ENCODE measurements at regions not wholly inside any gene's neighbourhood (a gene's known extent, or its start where the extent isn't known, plus 50 kb on each side); places are given as distances from the start of the nearest gene placed in this dataset.
"Not testable (repeated sequence)": the region's sequence is repeated elsewhere in the genome, so short reads cannot be mapped to it uniquely, and the experiment has no call there.

GRCh38 chr7:54946764-54947163, 72.1 kb upstream of the EGFR start:
- TF ChIP-seq, protein P1, sequence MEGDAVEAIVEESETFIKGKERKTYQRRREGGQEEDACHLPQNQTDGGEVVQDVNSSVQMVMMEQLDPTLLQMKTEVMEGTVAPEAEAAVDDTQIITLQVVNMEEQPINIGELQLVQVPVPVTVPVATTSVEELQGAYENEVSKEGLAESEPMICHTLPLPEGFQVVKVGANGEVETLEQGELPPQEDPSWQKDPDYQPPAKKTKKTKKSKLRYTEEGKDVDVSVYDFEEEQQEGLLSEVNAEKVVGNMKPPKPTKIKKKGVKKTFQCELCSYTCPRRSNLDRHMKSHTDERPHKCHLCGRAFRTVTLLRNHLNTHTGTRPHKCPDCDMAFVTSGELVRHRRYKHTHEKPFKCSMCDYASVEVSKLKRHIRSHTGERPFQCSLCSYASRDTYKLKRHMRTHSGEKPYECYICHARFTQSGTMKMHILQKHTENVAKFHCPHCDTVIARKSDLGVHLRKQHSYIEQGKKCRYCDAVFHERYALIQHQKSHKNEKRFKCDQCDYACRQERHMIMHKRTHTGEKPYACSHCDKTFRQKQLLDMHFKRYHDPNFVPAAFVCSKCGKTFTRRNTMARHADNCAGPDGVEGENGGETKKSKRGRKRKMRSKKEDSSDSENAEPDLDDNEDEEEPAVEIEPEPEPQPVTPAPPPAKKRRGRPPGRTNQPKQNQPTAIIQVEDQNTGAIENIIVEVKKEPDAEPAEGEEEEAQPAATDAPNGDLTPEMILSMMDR (IDR thresholded peaks at IDR 0.05 in 8 of 11, conservative IDR thresholded peaks at IDR 0.05 in 3 of 11), result no peak
- no peak for TF ChIP-seq POLR2A (IDR thresholded peaks at IDR 0.05)
- no peak for TF ChIP-seq POLR2AphosphoS5 (IDR thresholded peaks at IDR 0.05)
- intact Hi-C loops (cut with DNase I; ENCODE audit: low total_unique reads), result no loop called here
- no peaks in the 10 kb centered on the region for H3K36me3 ChIP-seq
- no peak overlapping the region for H3K27ac ChIP-seq
- DNase-seq, result no peak
- no peaks in the 10 kb centered on the region for H3K4me1 ChIP-seq
- H3K27me3 ChIP-seq (replicated peaks in 1 of 7), result no peaks in the 10 kb centered on the region
- peaks cover 0 to 17% (median 0%) of the 10 kb centered on the region in 8 donors for H3K9me3 ChIP-seq
- no peak overlapping the region for H3K4me3 ChIP-seq
- 62 to 86% (median 66%) methylated on average over 3 of the region's 3 CpGs for WGBS, 5 donors

DNA sequence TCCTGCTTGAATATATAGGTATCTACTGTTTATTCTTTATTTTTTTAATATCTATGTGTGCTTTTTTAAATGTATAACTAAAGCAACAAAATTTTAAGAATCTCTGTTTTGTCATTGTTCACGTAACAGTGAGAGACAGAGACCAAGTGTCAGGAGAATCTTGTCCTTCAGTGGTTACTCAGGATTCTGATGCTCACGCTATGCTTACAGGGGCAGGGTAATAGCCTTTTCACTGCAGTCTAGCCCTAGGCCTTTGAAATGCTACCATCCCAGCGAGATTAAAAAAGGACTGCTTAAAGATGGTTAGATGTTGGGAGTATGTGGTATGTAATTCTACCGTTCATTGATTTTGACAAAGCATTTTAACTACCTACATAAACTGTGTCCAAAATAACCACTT, 71.6 kb upstream of the EGFR start:
- intact Hi-C loops (cut with DNase I; ENCODE audit: low total_unique reads), result no loop called here
- no peak for DNase-seq
- no peak for TF ChIP-seq POLR2A (IDR thresholded peaks at IDR 0.05)
- TF ChIP-seq, protein P1 (IDR thresholded peaks at IDR 0.05 in 8 of 11, conservative IDR thresholded peaks at IDR 0.05 in 3 of 11), result no peak
- no peak for TF ChIP-seq POLR2AphosphoS5 (IDR thresholded peaks at IDR 0.05)
- H3K4me3 ChIP-seq, result no peak overlapping the region
- WGBS, 5 donors, result 79 to 92% (median 88%) methylated on average over 4 of the region's 4 CpGs
- H3K9me3 ChIP-seq, result peaks cover 0 to 17% (median 0%) of the 10 kb centered on the region in 8 donors
- H3K27ac ChIP-seq, result no peak overlapping the region
- no peaks in the 10 kb centered on the region for H3K27me3 ChIP-seq (replicated peaks in 1 of 7)
- H3K36me3 ChIP-seq, result no peaks in the 10 kb centered on the region
- H3K4me1 ChIP-seq, result no peaks in the 10 kb centered on the region

DNA sequence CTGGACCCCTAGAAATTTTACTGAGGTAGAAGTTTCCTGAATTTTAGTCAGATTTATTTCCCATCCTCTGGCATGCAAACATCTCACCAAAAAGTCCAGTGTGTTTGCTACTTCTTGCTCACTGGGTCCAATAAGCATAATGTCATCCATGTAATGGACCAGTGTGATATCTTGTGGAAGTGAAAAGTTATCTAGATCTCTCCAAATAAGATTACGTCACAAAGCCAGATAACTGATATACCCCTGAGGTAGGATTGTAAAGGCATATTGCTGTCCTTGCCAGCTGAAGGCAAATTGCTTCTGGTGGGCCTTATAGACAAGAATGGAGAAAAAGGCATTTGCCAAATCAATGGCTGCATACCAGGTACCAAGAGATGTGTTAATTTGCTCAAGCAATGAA, 69.3 kb upstream of the EGFR start:
- intact Hi-C loops (cut with DNase I; ENCODE audit: low total_unique reads); H3K27me3 ChIP-seq (replicated peaks in 1 of 7); DNase-seq; H3K36me3 ChIP-seq; H3K27ac ChIP-seq; H3K4me3 ChIP-seq; H3K4me1 ChIP-seq: not testable (repeated sequence)
- 87 to 98% (median 95%) methylated on average over 1 of the region's 1 CpG for WGBS, 5 donors
- H3K9me3 ChIP-seq, result peaks cover 0 to 17% (median 0%) of the 10 kb centered on the region in 8 donors

DNA sequence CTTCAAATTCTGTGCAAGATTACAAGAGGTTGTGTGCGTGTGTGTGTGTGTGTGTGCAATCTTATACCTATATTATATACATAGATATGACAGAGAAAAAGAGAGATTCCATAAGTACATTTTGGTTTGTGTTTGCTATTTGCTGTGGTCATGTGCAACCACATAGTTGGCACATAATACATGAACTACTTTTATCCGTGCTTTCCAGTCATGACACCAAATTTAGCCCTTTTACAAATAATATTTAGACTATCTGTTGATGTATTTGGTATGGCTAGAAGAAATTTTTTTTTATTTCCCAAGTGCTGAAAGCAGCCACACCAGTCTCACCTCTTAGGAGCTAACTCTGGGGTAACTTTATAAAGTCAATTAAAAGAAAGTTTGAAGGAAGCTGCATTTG, 63.5 kb upstream of the EGFR start:
- intact Hi-C loops (cut with DNase I; ENCODE audit: low total_unique reads), result no loop called here
- Histone ChIP-seq H3K4me3 (no peak overlapping the region), H3K27me3 (replicated peaks in 1 of 7) (peaks cover 0 to 11% (median 0%) of the 10 kb centered on the region in 7 donors), H3K9me3 (peaks cover 0 to 12% (median 0%) of the 10 kb centered on the region in 8 donors), H3K36me3 (no peaks in the 10 kb centered on the region), H3K4me1 (no peaks in the 10 kb centered on the region), H3K27ac (no peak overlapping the region)
- TF ChIP-seq POLR2AphosphoS5 (IDR thresholded peaks at IDR 0.05) (no peak), POLR2A (IDR thresholded peaks at IDR 0.05) (no peak)
- TF ChIP-seq, protein P1 (IDR thresholded peaks at IDR 0.05 in 8 of 11, conservative IDR thresholded peaks at IDR 0.05 in 3 of 11), result no peak
- 46 to 87% (median 72%) methylated on average over 2 of the region's 2 CpGs for WGBS, 5 donors
- DNase-seq, result no peak
